Lung (tissue), 11 donors: ENCODE measurements at regions not wholly inside any gene's neighbourhood (a gene's known extent, or its start where the extent isn't known, plus 50 kb on each side); places are given as distances from the start of the nearest gene placed in this dataset.

Experiments used
- ATAC-seq: fragments of 200-7000 bp; cut with Tn5 transposase; one replicate; pipeline ENCODE4 v1.9.1; 2020; ENCODE audit warnings: moderate number of reproducible peaks; ENCODE audit not compliant: insufficient read depth, low FRiP score
- DNase-seq, 3 donors: peaks; one replicate each; pipeline ENCODE4 v3.0.0-alpha.2; 2013 to 2017
- H3K27ac ChIP-seq, 2 donors: one replicate each; pipeline ENCODE4 v1.5.1; 2013; ENCODE audit warnings: mild to moderate bottlenecking in 2 of 2, moderate library complexity in 2 of 2, control low read depth in 1 of 2, inconsistent platforms in 1 of 2, low read depth in 1 of 2, low read length in 1 of 2
- H3K27me3 ChIP-seq, 3 donors: one replicate each; pipeline ENCODE4 v1.5.1; 2013; ENCODE audit warnings: low read length in 2 of 3; ENCODE audit not compliant: control insufficient read depth in 3 of 3, insufficient read depth in 3 of 3
- H3K36me3 ChIP-seq, 4 donors: one replicate each; pipeline ENCODE4 v1.5.1; 2013; ENCODE audit warnings: low read length in 4 of 4, mild to moderate bottlenecking in 1 of 4, moderate library complexity in 1 of 4; ENCODE audit not compliant: control insufficient read depth in 4 of 4, insufficient read depth in 4 of 4
- H3K4me1 ChIP-seq, 5 donors: one replicate each; pipeline ENCODE4 v1.5.1; 2013; ENCODE audit warnings: low read length in 5 of 5, mild to moderate bottlenecking in 2 of 5, moderate library complexity in 1 of 5; ENCODE audit not compliant: control insufficient read depth in 5 of 5, insufficient read depth in 5 of 5
- H3K4me3 ChIP-seq: one replicate; pipeline ENCODE4 v1.5.1; 2013; ENCODE audit warnings: mild to moderate bottlenecking, control low read depth, moderate library complexity
- H3K9ac ChIP-seq, 2 donors: one replicate each; pipeline ENCODE4 v1.5.1; 2013; ENCODE audit warnings: low read length in 2 of 2, control low read depth in 1 of 2; ENCODE audit not compliant: insufficient read depth in 1 of 2
- H3K9me3 ChIP-seq, 4 donors: one replicate each; pipeline ENCODE4 v1.5.1; 2013; ENCODE audit warnings: low read length in 3 of 4, mild to moderate bottlenecking in 1 of 4, moderate library complexity in 1 of 4; ENCODE audit not compliant: control insufficient read depth in 4 of 4, insufficient read depth in 3 of 4
- CTCF ChIP-seq: IDR thresholded peaks from 2 replicates; pipeline ENCODE4 v1.5.1; 2012; ENCODE audit warnings: mild to moderate bottlenecking; ENCODE audit errors: control extremely low read depth, extremely low read depth
- WGBS, 2 donors: extraction: QIAGEN DNeasy Blood & Tissue Kit; methylation state at CpG; one replicate each; pipeline ENCODE4 v1.1.7; 2013; 5-methylcytosine and 5-hydroxymethylcytosine counted together
- donor health status: control.
- donor health status: control.
- donor health status: Bipolar disorder and iron deficiency.
- donor health status: healthy.
- donor health status: DM: yes; HTN: yes; CAD: no.

GRCh38 chr5:155625315-155625714, 611.8 kb downstream of the KIF4B start:
- H3K4me3 ChIP-seq, result no peak overlapping the region
- H3K9me3 ChIP-seq, result no peaks in the 10 kb centered on the region
- no peak for ATAC-seq
- H3K9ac ChIP-seq, result no peak overlapping the region
- no peaks in the 10 kb centered on the region for H3K4me1 ChIP-seq
- H3K27me3 ChIP-seq, result no peaks in the 10 kb centered on the region
- DNase-seq, result no peak
- 28 to 38% methylated on average over 3 of the region's 3 CpGs for WGBS, 2 donors
- TF ChIP-seq CTCF, result no peak
- no peaks in the 10 kb centered on the region for H3K36me3 ChIP-seq
- no peak overlapping the region for H3K27ac ChIP-seq

- TF ChIP-seq CTCF, result no peak
- Histone ChIP-seq H3K4me3 (no peak overlapping the region), H3K4me1 (no peaks in the 10 kb centered on the region), H3K9ac (no peak overlapping the region), H3K9me3 (no peaks in the 10 kb centered on the region), H3K27me3 (no peaks in the 10 kb centered on the region), H3K36me3 (no peaks in the 10 kb centered on the region), H3K27ac (no peak overlapping the region)
- DNase-seq, result no peak
- 78% methylated on average over 3 of the region's 3 CpGs for WGBS, 2 donors
- ATAC-seq, result no peak
These were observed 612.5 kb downstream of the KIF4B start for GRCh38 chr5:155625897-155626543.

- no peak for TF ChIP-seq CTCF
- Histone ChIP-seq H3K36me3 (no peaks in the 10 kb centered on the region), H3K4me1 (no peaks in the 10 kb centered on the region), H3K9ac (no peak overlapping the region), H3K27me3 (no peaks in the 10 kb centered on the region), H3K27ac (no peak overlapping the region), H3K9me3 (peaks cover 0 to 2% (median 0%) of the 10 kb centered on the region in 4 donors), H3K4me3 (no peak overlapping the region)
- DNase-seq (no peak), ATAC-seq (no peak)
- 76 to 82% methylated on average over 6 of the region's 6 CpGs for WGBS, 2 donors
These were observed 613.0 kb downstream of the KIF4B start for GRCh38 chr5:155626592-155626991.

GRCh38 chr5:155628346-155628745, 614.8 kb downstream of the KIF4B start:
- no peaks in the 10 kb centered on the region for H3K4me1 ChIP-seq
- H3K9ac ChIP-seq, result no peak overlapping the region
- peaks cover 0 to 2% (median 0%) of the 10 kb centered on the region in 4 donors for H3K9me3 ChIP-seq
- H3K27ac ChIP-seq, result no peak overlapping the region
- DNase-seq (no peak), ATAC-seq (no peak)
- TF ChIP-seq CTCF, result no peak
- H3K4me3 ChIP-seq, result no peak overlapping the region
- no peaks in the 10 kb centered on the region for H3K36me3 ChIP-seq
- WGBS, 2 donors, result 88% methylated on average over 7 of the region's 7 CpGs
- no peaks in the 10 kb centered on the region for H3K27me3 ChIP-seq
